ENCODE measurements at regions not wholly inside any gene's neighbourhood (a gene's known extent, or its start where the extent isn't known, plus 50 kb on each side); places are given as distances from the start of the nearest gene placed in this dataset.

GRCh38 chr15:36429707-36430106 is 149.7 kb upstream of the CDIN1 start:
- Histone ChIP-seq H2BK12ac (ENCODE audit: low read length) (no peak overlapping the region), H3K36me3 (replicated peaks in 1 of 2; ENCODE audit: control insufficient read depth in 2 of 2, insufficient read depth in 2 of 2, low read length in 2 of 2) (no peaks in the 10 kb centered on the region), H3K4me2 (ENCODE audit: insufficient read depth, low read length, poor library complexity, severe bottlenecking) (no peak overlapping the region), H3K79me1 (ENCODE audit: low read depth, low read length) (no peaks in the 10 kb centered on the region), H3K4me1 (ENCODE audit: control insufficient read depth in 2 of 2, insufficient read depth in 1 of 2, low read depth in 1 of 2, low read length in 2 of 2) (peaks cover 2 to 3% of the 10 kb centered on the region in 2 donors), H2BK15ac (ENCODE audit: low read length) (no peak overlapping the region), H3K9me3 (replicated peaks in 1 of 2; ENCODE audit: control insufficient read depth in 2 of 2, insufficient read depth in 1 of 2, low read depth in 1 of 2, low read length in 2 of 2) (no peaks in the 10 kb centered on the region), H3K18ac (ENCODE audit: low read length) (no peak overlapping the region), H3K4me3 (ENCODE audit: low read length in 2 of 2) (no peak overlapping the region), H2AK5ac (ENCODE audit: low read depth, low read length) (no peak overlapping the region), H2AFZ (ENCODE audit: low read length) (no peak overlapping the region), H3K4ac (ENCODE audit: low read length) (no peak overlapping the region), H3K14ac (ENCODE audit: low read length) (no peak overlapping the region), H2BK5ac (ENCODE audit: low read length) (no peak overlapping the region), H3K27me3 (ENCODE audit: control insufficient read depth in 3 of 3, insufficient read depth in 3 of 3, low read depth in 1 of 3, low read length in 3 of 3) (no peaks in the 10 kb centered on the region), H4K8ac (ENCODE audit: low read depth, low read length) (no peak overlapping the region), H3K23ac (ENCODE audit: low read depth, low read length, poor library complexity) (no peak overlapping the region), H3K27ac (replicated peaks; ENCODE audit: low read length) (no peak overlapping the region), H3K9ac (ENCODE audit: low read depth, low read length, poor library complexity) (no peak overlapping the region), H2BK120ac (ENCODE audit: low read depth, low read length) (no peak overlapping the region), H4K91ac (ENCODE audit: low read depth, low read length, poor library complexity) (no peak overlapping the region)
- DNase-seq (ENCODE audit: low spot score) = no peak
- no CpG with 5 or more reads among the region's 2 CpGs for WGBS, 2 donors (ENCODE audit: extremely low coverage in 2 of 2, insufficient read length in 2 of 2, insufficient replicate concordance in 1 of 2)

- Histone ChIP-seq H3K9ac (ENCODE audit: low read depth, low read length, poor library complexity) (no peak overlapping the region), H3K27ac (replicated peaks; ENCODE audit: low read length) (no peak overlapping the region), H2BK5ac (ENCODE audit: low read length) (no peak overlapping the region)
These were observed 149.1 kb upstream of the CDIN1 start for GRCh38 chr15:36430280-36430679.

GRCh38 chr15:36430726-36431265 is 148.6 kb upstream of the CDIN1 start:
- H2BK15ac ChIP-seq (ENCODE audit: low read length) = no peak overlapping the region
- H3K4me2 ChIP-seq (ENCODE audit: insufficient read depth, low read length, poor library complexity, severe bottlenecking) = no peak overlapping the region
- no peak overlapping the region for H3K4ac ChIP-seq (ENCODE audit: low read length)
- no peak overlapping the region for H2BK120ac ChIP-seq (ENCODE audit: low read depth, low read length)
- no peak overlapping the region for H2AK5ac ChIP-seq (ENCODE audit: low read depth, low read length)
- no peak overlapping the region for H3K23ac ChIP-seq (ENCODE audit: low read depth, low read length, poor library complexity)
- H3K27me3 ChIP-seq (ENCODE audit: control insufficient read depth in 3 of 3, insufficient read depth in 3 of 3, low read depth in 1 of 3, low read length in 3 of 3) = no peaks in the 10 kb centered on the region
- no peak overlapping the region for H3K27ac ChIP-seq (replicated peaks; ENCODE audit: low read length)
- DNase-seq (ENCODE audit: low spot score) = no peak
- no peak overlapping the region for H4K91ac ChIP-seq (ENCODE audit: low read depth, low read length, poor library complexity)
- H2AFZ ChIP-seq (ENCODE audit: low read length) = no peak overlapping the region
- H2BK12ac ChIP-seq (ENCODE audit: low read length) = no peak overlapping the region
- no CpG with 5 or more reads among the region's 4 CpGs for WGBS, 2 donors (ENCODE audit: extremely low coverage in 2 of 2, insufficient read length in 2 of 2, insufficient replicate concordance in 1 of 2)
- H3K79me1 ChIP-seq (ENCODE audit: low read depth, low read length) = no peaks in the 10 kb centered on the region
- H3K9ac ChIP-seq (ENCODE audit: low read depth, low read length, poor library complexity) = no peak overlapping the region
- H3K4me1 ChIP-seq (ENCODE audit: control insufficient read depth in 2 of 2, insufficient read depth in 1 of 2, low read depth in 1 of 2, low read length in 2 of 2) = peaks cover 2 to 3% of the 10 kb centered on the region in 2 donors
- H3K18ac ChIP-seq (ENCODE audit: low read length) = no peak overlapping the region
- no peak overlapping the region for H4K8ac ChIP-seq (ENCODE audit: low read depth, low read length)
- H2BK5ac ChIP-seq (ENCODE audit: low read length) = no peak overlapping the region
- no peaks in the 10 kb centered on the region for H3K9me3 ChIP-seq (replicated peaks in 1 of 2; ENCODE audit: control insufficient read depth in 2 of 2, insufficient read depth in 1 of 2, low read depth in 1 of 2, low read length in 2 of 2)
- no peaks in the 10 kb centered on the region for H3K36me3 ChIP-seq (replicated peaks in 1 of 2; ENCODE audit: control insufficient read depth in 2 of 2, insufficient read depth in 2 of 2, low read length in 2 of 2)
- no peak overlapping the region for H3K14ac ChIP-seq (ENCODE audit: low read length)
- H3K4me3 ChIP-seq (ENCODE audit: low read length in 2 of 2) = no peak overlapping the region

More at GRCh38 chr15:36430280-36430679, 149.1 kb upstream of the CDIN1 start:
- Histone ChIP-seq H3K4me2 (ENCODE audit: insufficient read depth, low read length, poor library complexity, severe bottlenecking) (no peak overlapping the region), H4K91ac (ENCODE audit: low read depth, low read length, poor library complexity) (no peak overlapping the region), H3K4me1 (ENCODE audit: control insufficient read depth in 2 of 2, insufficient read depth in 1 of 2, low read depth in 1 of 2, low read length in 2 of 2) (peaks cover 2 to 3% of the 10 kb centered on the region in 2 donors), H3K4me3 (ENCODE audit: low read length in 2 of 2) (no peak overlapping the region), H3K27me3 (ENCODE audit: control insufficient read depth in 3 of 3, insufficient read depth in 3 of 3, low read depth in 1 of 3, low read length in 3 of 3) (no peaks in the 10 kb centered on the region), H3K23ac (ENCODE audit: low read depth, low read length, poor library complexity) (no peak overlapping the region), H3K9me3 (replicated peaks in 1 of 2; ENCODE audit: control insufficient read depth in 2 of 2, insufficient read depth in 1 of 2, low read depth in 1 of 2, low read length in 2 of 2) (no peaks in the 10 kb centered on the region), H3K18ac (ENCODE audit: low read length) (no peak overlapping the region), H3K4ac (ENCODE audit: low read length) (no peak overlapping the region), H2AK5ac (ENCODE audit: low read depth, low read length) (no peak overlapping the region), H2AFZ (ENCODE audit: low read length) (no peak overlapping the region), H2BK15ac (ENCODE audit: low read length) (no peak overlapping the region), H2BK120ac (ENCODE audit: low read depth, low read length) (no peak overlapping the region), H4K8ac (ENCODE audit: low read depth, low read length) (no peak overlapping the region), H3K14ac (ENCODE audit: low read length) (no peak overlapping the region), H2BK12ac (ENCODE audit: low read length) (no peak overlapping the region), H3K79me1 (ENCODE audit: low read depth, low read length) (no peaks in the 10 kb centered on the region), H3K36me3 (replicated peaks in 1 of 2; ENCODE audit: control insufficient read depth in 2 of 2, insufficient read depth in 2 of 2, low read length in 2 of 2) (no peaks in the 10 kb centered on the region)
- WGBS, 2 donors (ENCODE audit: extremely low coverage in 2 of 2, insufficient read length in 2 of 2, insufficient replicate concordance in 1 of 2) = no CpG with 5 or more reads among the region's 1 CpG
- no peak for DNase-seq (ENCODE audit: low spot score)

- no peak overlapping the region for H3K9ac ChIP-seq (ENCODE audit: low read depth, low read length, poor library complexity)
- H3K9me3 ChIP-seq (replicated peaks in 1 of 2; ENCODE audit: control insufficient read depth in 2 of 2, insufficient read depth in 1 of 2, low read depth in 1 of 2, low read length in 2 of 2) = no peaks in the 10 kb centered on the region
- H3K14ac ChIP-seq (ENCODE audit: low read length) = no peak overlapping the region
- no peak overlapping the region for H3K4ac ChIP-seq (ENCODE audit: low read length)
- H2AK5ac ChIP-seq (ENCODE audit: low read depth, low read length) = no peak overlapping the region
- H2BK12ac ChIP-seq (ENCODE audit: low read length) = no peak overlapping the region
- no peak overlapping the region for H4K8ac ChIP-seq (ENCODE audit: low read depth, low read length)
- H3K27me3 ChIP-seq (ENCODE audit: control insufficient read depth in 3 of 3, insufficient read depth in 3 of 3, low read depth in 1 of 3, low read length in 3 of 3) = no peaks in the 10 kb centered on the region
- no peak overlapping the region for H3K27ac ChIP-seq (replicated peaks; ENCODE audit: low read length)
- H2BK5ac ChIP-seq (ENCODE audit: low read length) = no peak overlapping the region
- H3K79me1 ChIP-seq (ENCODE audit: low read depth, low read length) = no peaks in the 10 kb centered on the region
- no peak overlapping the region for H4K91ac ChIP-seq (ENCODE audit: low read depth, low read length, poor library complexity)
- no peak overlapping the region for H3K23ac ChIP-seq (ENCODE audit: low read depth, low read length, poor library complexity)
- no peak overlapping the region for H3K4me2 ChIP-seq (ENCODE audit: insufficient read depth, low read length, poor library complexity, severe bottlenecking)
- H3K36me3 ChIP-seq (replicated peaks in 1 of 2; ENCODE audit: control insufficient read depth in 2 of 2, insufficient read depth in 2 of 2, low read length in 2 of 2) = no peaks in the 10 kb centered on the region
- WGBS, 2 donors (ENCODE audit: extremely low coverage in 2 of 2, insufficient read length in 2 of 2, insufficient replicate concordance in 1 of 2) = no CpG with 5 or more reads among the region's 2 CpGs
- no peak overlapping the region for H2BK120ac ChIP-seq (ENCODE audit: low read depth, low read length)
- no peak for DNase-seq (ENCODE audit: low spot score)
- H3K4me3 ChIP-seq (ENCODE audit: low read length in 2 of 2) = no peak overlapping the region
- H3K4me1 ChIP-seq (ENCODE audit: control insufficient read depth in 2 of 2, insufficient read depth in 1 of 2, low read depth in 1 of 2, low read length in 2 of 2) = peaks cover 3 to 4% of the 10 kb centered on the region in 2 donors
- no peak overlapping the region for H3K18ac ChIP-seq (ENCODE audit: low read length)
- H2BK15ac ChIP-seq (ENCODE audit: low read length) = no peak overlapping the region
- H2AFZ ChIP-seq (ENCODE audit: low read length) = no peak overlapping the region
These were observed 147.3 kb upstream of the CDIN1 start for GRCh38 chr15:36432161-36432560.
